HG03025 (cell line): ENCODE measurements at regions not wholly inside any gene's neighbourhood (a gene's known extent, or its start where the extent isn't known, plus 50 kb on each side); places are given as distances from the start of the nearest gene placed in this dataset.

Source experiments
- ATAC-seq: cut with Tn5 transposase; IDR thresholded peaks from one replicate; pipeline ENCODE4 v1.9.1; 2021; ENCODE audit warnings: mild to moderate bottlenecking, moderate library complexity; ENCODE audit not compliant: unreplicated experiment, low FRiP score

DNA sequence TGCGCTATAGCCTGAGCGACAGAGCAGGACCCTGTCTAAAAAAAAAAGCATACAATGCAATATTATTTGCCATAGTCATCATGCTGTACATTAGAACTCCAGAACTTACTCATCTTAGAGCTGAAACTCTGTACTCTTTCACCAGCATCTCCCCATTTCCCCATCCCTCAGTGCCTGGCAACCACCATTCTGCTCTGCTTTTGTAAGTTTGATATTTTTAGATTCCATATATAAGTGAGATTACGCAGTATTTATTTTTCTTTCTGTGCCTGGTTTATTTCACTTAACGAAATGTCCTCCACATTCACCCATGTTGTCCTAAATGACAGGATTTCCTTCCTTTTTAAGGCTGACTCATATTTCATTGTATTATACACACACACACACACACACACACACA, 121.8 kb downstream of the BBS10 start:
- ATAC-seq = no peak

DNA sequence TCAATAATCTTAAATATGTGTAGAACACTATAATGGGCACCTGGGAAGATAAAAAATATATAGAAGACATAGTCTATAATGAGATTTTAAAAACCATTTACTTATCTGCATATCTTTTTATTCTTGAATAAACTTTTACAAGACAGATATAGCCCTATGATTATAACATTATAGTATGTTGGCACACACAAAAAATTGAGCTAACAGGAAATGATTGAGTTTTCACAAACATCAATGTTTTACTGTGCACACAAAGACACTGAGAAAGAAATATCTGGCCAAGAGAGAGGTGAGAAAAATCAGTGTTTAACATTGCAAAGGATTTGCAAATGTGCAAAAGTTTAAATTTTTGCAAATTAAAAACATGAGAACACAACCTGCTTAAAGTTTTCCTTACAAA, 124.3 kb downstream of the BBS10 start:
- no peak for ATAC-seq

DNA sequence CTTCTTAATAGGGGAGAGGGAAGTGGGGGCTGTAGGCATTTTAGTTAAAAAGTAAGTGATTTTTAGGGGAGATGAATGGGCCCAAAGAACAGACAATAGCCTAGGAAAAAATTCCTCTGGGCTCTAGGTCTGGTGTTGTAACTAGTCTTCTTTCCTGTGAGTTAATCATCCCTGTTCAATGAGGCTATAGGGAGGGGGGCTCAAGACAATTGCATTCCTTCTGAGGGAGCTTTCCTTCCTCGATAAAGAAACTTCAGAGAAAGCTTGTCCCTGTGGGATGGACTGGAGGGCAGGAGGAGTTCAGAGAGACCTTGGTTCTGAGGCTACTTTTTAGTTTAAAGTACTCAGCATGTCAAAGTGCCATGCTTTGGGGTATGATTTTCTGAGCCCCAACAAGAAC, 127.2 kb downstream of the BBS10 start:
- ATAC-seq = no peak

DNA sequence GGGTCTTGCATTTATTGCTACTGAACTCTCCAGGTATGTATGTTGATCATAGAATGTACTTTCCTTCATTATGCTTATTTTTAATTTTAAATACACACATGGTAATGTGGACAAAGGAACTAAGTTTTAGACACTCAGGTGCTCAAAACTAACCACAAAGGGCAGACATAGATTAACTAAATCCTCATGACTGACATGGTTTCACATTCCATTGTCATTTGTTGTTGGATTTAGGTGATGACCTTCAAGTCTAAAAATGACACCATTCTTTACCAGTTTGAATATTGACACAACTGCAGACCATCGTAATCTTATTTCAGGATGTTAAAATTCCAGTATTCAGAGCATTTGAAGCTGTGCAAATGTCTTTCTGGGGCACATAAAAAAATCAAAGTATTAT, 128.4 kb downstream of the BBS10 start:
- no peak for ATAC-seq

DNA sequence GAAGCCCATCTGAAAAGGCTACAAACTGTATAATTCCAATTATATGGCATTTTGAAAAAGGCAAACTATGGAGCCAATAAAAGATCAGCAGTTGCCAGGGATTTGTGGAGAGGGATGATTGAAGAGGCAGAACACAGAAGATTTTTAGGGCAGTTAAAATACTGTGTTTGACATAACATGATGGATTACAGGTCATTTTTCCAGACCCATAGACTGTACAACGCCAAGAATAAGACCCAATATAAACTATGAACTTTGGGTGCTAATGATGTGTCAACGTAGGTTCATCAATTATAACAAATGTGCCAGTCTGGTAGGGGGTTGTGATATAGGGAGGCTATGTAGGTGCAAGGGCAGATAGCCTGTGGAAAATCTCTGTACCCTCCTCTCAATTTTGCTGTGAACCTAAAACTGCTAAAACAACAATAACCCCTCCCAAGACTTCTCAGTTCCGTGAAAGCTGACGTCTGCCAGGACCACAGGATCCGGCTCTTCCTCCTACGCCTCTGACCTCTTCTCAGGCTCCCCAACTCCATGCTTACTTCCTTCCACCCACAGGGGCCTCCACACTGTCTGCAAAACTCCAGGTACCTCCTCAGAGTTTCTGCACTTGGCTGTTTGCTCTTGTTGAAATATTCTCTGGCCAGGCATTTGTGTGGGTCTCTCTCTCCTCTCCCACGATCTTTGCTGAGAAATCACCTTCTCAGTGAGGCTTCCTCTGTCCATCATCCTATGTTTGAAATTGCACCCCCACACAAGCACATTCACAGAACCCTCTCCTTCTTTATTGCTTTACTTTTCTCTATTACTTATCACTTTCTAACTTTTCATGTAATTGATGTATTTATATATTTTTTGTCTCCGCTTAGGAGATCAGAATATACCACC, 131.4 kb downstream of the BBS10 start:
- peak; percentile 59 for ATAC-seq

DNA sequence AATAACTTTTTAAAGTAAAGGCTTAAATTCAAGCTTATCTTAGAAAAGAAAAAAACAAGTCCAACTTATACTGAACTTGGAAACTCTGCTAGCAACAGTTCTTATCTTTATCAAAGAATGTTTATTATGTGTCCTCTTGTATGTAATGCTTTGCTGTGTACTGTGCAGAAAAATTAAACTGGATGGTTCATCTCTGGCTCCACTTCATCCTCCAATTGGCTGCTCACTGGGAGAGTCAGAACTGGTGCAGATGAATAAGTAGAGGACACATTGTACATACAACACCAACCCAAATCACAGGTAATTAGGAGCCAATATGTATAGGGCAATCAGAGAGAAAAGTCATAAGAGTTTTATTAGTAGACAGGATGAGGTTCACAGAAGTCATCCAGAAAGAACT, 123.6 kb upstream of the NAP1L1 start:
- ATAC-seq = no peak

DNA sequence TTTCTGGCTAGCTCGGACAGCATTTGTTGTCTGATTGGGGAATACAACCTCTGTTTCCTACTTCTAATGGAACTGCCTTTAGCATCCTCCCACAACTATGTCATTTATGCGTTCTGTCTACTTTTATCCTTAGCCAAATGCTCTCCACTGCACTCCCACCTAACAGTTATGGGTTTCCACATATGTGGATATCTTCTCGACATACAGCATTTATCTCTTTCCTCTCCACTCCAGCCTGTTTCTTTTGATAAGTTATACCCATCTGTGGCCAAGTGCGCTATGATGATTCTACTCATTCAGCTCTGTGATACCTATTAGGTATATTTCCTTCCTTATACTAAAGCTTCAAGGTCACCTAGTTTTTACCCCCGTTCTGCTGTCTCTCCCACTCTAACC, 122.2 kb upstream of the NAP1L1 start:
- ATAC-seq = no peak

DNA sequence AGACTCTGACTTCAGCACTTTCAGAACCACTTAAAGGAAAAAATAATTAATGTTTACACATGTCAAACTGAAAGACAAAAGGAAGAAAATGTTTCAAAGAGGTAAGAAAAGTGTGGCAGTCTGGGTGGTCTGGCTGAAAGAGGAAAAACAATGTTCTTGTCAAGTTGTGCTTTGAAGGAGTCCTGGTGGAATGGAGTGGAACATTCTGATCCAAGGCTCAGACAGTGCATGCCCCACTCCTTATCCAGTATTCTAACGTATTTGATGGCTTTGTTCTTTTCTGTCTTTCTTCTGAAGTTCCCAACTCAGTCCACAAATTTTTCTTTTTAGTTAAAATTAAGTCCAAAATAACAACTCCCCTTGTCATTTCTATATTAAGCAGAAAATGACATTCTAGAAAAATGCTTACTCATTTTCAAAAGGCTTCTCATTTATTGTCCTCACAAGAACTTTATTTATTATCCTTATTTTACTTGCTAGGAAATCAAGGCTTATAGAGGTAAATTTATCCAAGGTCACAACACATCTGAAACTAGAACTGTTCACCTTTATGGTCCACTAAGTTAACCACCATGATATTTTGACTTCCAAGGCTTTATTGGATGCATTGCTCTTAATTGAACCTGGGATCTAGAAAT, 121.7 kb upstream of the NAP1L1 start:
- ATAC-seq = no peak

DNA sequence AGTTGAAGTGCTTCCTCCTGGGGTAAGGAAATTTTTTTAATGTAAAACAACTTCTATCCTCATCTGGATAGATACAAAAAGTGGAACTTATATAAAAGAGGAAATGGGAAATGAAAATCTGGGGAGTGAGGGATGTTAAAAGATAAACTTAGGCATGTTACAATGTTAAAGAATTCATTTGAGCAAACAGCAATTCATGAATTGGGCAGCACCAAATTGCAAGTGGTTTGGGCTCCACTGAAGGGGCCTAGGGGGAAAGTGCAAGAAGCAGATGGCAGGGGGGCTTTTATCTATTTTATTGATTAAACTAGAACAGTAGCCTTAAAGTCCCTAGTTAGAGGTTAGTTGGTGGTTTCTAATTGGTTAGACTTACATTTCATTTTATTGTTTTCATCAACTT, 118.1 kb upstream of the NAP1L1 start:
- no peak for ATAC-seq

DNA sequence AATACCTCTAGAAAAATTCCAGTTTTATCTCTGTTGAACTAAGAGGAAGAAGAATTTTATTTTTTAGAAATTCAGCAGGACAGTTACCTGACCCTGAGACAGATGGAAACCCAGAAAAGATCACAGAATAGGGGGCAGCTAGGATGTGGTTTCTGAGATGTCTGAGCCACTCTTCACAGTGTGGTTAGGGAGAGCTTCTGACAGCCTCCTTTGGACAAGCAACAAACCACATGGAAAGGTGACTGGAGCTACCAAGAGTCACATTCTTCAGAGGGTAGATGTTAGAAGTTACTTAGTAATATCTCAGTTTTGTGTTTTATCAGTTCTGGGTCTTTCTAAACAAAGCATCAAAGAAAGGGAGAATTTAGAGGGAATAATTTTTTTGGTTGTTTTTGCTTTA, 117.3 kb upstream of the NAP1L1 start:
- ATAC-seq = no peak

DNA sequence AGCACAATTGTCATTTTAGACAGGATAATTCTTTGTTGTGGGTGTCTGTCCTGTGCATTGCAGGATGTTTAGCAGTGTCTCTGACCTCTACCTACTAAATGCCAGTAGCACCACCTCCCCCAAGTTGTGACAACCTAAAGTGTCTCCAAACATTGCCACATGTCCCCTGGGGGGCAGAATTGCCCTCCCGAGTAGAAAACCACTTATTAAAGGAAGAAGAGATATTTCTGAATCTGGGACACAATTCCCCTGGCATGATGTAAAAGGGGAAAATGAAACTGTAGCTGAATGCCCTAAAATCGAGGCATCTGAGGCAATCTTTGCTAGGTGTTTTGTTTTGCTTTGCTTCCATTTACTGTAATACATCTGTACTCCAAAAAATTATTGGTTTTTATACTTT, 116.8 kb upstream of the NAP1L1 start:
- ATAC-seq = no peak

DNA sequence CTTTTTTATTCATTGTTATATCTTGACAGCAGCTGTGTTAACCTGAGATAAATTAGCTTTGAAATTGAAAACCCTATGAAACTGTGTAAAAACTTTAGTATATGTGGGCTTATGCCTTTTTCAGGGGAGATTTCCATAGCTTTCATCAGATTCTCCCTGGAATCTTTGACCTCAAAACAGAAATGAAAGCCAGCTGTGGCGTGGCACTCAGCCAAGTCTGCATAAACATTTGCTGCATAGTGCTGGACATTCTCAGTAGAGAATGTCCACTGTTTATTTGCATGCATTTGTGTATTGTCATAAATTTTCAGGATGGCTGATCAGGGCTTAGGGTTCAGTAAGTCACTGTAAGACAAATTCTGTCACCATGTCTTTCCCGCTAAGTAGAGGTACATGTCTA, 115.3 kb upstream of the NAP1L1 start:
- no peak for ATAC-seq

DNA sequence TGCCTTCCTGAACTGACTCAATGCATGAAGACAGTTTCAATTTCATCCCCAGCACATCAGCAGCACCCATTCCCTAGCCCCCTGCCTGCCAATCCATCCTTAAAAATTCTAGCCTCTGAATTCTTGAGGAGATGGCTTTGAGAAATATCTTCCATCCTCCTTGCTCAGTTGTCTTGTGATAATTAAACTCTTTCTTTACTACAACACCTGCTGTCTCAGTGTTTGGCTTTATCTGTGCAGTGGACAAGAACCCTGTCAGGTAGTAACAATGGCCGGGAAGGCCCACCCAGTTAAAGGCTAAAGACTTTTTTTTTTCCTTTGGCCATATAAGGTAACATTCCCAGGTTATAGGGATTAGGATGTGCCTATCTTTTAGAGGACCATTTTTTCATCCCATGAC, 114.4 kb upstream of the NAP1L1 start:
- ATAC-seq = no peak

DNA sequence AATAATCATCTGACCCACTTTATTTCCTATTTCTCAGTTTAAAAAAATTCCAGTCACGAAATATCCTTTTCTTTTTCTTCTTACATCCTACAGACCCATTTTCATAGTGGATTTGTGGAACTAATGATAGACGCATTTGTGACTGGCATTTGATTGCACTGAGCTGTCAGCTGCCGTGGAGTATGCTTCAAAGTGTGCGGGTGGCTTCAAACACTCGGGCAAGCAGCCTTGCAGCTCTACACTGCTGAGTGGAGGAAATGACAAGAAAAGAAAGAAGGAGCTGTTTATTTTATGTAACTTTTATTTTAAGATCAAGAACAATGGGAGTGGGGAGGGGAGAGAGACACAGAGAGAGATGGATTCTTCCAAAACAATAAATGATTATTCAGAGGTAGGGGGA, 112.8 kb upstream of the NAP1L1 start:
- no peak for ATAC-seq

DNA sequence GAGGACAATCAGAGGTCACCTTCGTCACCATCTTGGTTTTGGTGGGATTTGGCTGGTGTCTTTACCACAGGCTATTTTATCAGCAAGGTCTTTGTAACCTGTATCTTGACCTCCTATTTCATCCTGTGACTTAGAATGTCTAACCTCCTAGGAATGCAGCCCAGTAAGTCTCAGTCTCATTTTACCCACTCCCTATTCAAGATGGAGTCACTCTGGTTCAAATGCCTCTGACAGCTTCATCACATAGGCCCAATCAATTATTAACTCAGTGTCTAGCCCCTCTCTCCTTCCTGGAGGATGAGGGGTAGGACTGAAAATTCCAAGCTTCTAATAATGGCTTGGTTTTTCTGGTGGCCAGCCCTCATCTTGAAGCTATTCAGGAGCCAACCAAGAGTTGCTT, 111.4 kb upstream of the NAP1L1 start:
- ATAC-seq = no peak

DNA sequence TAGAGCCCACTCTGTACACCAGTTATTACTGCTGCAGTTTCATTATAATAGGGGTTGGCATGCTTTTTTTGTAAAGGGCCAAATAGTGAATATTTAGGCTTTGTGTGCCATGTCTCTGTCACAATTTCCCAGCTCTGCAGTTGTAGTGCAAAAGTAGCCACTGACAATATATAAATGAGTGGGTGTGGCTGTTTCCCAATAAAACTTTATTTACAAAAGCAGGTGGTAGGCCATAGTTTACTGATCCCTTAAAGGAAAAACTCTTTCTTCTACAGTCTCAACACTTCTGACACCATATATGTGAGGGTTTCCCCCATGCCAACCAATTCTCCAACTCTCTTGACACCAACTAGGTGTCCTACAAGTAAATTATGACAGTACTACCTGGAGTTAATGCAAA, 110.2 kb upstream of the NAP1L1 start:
- ATAC-seq = no peak

DNA sequence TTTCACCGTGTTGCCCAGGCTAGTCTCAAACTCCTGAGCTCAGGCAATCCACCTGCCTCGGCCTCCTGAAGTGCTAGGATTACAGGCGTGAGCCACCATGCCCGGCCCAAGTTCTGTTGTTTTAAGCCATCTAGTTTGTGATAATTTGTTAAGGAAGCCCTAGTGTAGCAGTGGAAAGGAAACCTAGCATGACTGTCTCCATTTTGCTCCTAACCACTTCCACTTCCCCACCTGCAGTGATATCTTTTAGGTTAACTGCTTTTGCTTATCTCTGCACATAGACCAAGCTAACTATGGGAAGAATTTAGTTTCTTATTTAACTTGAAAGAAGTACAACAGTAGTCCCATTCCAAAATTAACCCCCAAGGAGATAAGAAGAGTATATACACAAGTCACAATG, 109.5 kb upstream of the NAP1L1 start:
- no peak for ATAC-seq

DNA sequence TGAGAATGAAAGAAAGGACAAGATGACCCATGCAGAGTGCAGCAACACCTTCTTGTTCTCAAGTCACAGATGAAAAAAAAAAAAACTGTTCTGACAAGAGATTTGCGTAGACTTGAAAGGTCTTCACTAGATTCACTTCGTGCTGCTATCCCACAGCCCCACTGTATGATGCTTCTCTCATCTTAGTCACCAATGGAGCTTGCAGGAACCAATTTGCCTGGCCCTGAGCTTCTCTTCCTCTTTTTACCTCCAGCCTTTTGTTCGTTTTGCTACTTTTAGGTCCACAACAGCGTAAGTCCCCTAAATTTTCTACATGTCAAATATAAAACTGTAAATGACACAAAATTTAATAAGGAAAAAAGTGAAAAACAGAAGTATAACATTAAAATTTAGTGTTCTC, 107.9 kb upstream of the NAP1L1 start:
- ATAC-seq = no peak

DNA sequence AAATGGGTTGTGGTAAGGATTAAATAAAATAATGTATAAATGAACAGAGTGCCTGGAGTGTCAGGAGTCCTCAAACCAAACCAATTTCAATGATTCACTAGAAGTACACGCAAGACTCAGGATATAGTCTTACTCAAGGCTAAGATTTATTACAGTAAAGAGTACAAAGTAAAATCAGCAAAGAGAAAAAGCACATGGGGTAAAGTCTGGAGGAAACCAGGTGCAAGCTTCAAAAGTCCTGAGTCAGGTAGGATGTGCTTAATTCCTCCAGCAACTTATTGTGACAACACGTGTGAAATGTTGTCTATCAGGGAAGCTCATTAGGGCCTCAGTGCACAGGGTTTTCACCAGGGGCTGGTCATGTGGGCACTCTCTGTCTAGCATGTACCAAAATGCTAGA, 105.8 kb upstream of the NAP1L1 start:
- no peak for ATAC-seq

DNA sequence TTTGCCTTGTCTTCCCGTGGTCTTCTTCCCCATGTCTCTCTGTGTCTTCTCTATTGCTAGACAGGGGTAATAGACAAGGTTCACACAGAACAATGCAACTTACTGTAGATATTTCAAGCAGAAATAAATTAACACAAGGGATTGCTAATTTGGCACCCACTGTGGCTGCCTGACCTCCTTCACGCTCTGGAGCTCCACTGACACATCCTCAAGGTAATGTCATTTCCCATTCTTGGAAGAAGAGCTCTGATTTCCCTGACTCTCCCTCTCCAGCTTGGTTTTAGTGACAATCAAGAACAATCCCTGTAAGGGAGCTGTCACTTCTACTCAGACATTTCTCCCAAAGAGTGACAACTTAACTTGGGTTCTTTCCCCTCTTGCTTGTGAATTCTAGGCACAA, 105.4 kb upstream of the NAP1L1 start:
- no peak for ATAC-seq

DNA sequence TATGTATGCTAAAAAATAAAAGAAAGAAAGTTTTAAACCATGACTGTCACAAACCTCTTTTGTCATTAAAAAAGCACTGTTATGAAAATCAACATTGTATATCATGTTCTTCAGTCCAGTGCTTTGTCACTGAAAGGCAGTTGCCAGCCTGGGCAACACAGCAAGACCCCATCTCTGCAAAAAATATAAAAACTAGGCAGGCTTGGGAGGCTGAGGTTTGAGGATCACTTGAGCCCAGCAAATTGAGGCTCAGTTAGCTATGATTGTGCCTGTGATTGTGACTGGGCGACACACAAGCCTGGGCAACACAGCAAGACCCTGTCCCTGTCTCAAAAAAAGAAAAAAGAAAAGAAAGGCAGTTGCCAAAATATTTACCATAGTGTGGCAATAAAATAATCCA, 102.7 kb upstream of the NAP1L1 start:
- no peak for ATAC-seq
